Stimulated activated CD4-positive, alpha-beta T cell treated with anti-CD3 and anti-CD28 coated beads, Interleukin-1b, Interleukin-23, amount 100 ng/mL, for 24 hours (primary cell): ENCODE measurements at regions not wholly inside any gene's neighbourhood (a gene's known extent, or its start where the extent isn't known, plus 50 kb on each side); places are given as distances from the start of the nearest gene placed in this dataset.
"Not testable (repeated sequence)": the region's sequence is repeated elsewhere in the genome, so short reads cannot be mapped to it uniquely, and the experiment has no call there.

ENCODE experiments used
- DNase-seq, 4 experiments: peaks; one replicate each; pipeline ENCODE4 v3.0.0-alpha.2; 2020; ENCODE audit warnings: low read depth in 4 of 4, low spot score in 1 of 4

DNA sequence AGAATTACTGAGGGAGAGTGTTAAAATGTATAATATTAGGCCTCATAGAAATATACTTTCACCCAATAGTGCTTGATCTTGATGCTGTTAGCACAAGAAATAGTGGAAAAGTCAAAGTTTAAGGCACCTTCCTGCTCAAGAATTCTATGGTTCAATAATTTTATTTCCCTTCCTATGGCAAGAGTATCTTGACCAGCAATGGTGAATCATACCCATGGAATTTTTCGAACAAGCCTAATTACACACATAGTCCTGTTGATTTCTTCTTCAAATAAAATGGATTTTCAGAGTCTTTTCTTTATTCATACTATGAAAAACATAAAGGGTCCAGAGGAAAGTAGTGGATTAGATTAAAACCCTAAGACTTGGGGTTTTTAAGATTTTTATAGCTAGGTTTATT is 810.6 kb downstream of the CDH11 start:
- DNase-seq = no peak

GRCh38 chr16:64309398-64310110 is 812.3 kb downstream of the CDH11 start:
- no peak for DNase-seq

- no peak for DNase-seq
These were observed 813.1 kb downstream of the CDH11 start for GRCh38 chr16:64308721-64309120.

DNA sequence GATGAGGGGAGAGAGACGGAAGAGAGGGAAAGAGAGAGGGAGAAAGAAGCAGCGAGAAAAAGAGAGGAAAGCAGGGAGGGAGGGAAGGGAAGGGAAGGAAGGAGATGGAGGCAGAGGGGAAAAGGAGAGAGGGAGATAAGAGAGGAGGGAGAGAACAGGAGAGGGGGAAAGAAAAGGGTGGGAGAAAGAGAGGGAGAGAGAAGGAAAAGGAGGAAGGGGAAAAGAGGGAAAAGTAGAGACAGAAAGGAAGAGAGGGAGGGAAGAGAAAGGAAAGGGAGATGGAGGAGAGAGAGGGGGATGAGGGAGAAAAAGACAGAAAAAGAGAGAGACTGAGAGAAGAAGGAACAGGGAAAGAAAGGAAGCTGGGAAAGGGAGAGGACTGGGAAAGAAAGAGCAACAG is 814.4 kb downstream of the CDH11 start:
- DNase-seq = no peak

- no peak for DNase-seq
These were observed 816.2 kb downstream of the CDH11 start for GRCh38 chr16:64305663-64306062.

GRCh38 chr16:64304951-64305350 is 816.9 kb downstream of the CDH11 start:
- no peak for DNase-seq

GRCh38 chr16:64304396-64304795 is 817.5 kb downstream of the CDH11 start:
- DNase-seq = no peak

DNA sequence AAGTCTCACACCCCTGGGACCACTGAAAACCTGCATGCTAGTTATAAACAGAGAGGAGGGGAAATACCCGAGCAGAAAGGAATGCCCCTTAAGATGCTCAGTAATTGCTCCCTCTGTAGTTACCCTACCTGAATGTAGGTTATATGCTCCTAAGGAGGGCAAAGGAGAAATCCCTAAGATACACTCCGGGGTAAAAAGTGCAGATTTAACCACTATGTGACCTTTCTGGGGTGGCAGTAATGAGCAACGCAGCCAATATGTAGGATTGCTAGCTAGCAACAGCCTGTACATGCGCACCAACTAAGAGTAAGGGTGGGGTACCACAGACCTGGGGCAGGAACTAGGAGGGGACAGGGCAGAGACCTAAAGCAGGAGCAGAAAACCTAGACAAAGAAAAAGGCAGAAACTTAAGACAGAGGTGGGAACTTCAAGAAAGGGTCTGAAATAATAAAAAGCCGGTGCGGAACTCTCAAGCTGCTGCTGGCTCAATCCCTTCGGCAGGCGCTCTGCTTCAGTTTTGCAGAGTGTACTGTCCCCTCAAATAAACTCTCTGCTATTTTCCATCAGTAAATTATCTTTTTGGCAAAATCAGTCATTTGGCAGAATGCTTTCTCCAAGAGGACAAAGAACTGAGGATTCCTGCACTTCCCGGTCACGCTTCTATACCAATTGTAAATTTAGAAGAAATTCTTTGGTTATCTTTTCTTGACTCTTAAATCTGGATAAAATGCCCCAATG is 823.8 kb downstream of the CDH11 start:
- DNase-seq = no peak

- no peak for DNase-seq
These were observed 826.4 kb downstream of the CDH11 start for GRCh38 chr16:64295466-64295865.

DNA sequence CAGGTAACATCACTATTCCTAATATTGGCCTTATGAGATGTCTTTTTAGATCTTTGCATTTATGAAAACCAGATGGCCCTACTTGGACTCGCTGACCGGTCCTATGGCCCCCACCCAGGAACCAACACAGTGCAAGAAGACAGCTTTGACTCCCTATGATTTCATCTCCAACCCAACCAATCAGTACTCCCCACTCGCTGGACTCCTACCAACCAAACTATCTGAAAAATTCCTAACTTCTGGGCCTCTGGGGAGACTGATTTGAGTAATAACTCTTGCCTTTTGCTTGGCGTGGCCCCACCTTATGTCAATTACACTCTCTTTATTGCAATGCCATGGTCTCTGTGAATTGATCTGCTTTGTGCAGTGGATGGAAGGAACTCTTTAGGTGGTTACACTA is 828.9 kb downstream of the CDH11 start:
- DNase-seq = no peak

DNA sequence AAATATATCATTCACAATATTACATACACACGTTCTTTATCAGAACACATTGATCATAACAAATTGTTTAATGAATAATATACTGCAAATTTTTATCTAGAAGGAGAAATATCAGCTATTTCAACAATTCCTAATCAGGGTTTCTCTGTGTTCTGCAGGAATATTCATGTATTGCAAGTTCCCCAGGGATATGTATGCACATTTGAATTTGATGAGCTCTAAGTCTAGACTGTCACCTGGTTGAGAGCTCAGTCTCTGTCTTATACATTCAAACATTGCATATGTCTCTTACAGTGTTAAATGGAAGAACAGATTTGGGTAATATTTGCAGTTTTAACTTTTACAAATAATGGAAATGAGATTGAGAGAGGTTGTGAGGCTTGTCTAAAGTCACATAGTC is 829.7 kb downstream of the CDH11 start:
- no peak for DNase-seq

- no peak for DNase-seq
These were observed 831.4 kb downstream of the CDH11 start for GRCh38 chr16:64290461-64290860.

DNA sequence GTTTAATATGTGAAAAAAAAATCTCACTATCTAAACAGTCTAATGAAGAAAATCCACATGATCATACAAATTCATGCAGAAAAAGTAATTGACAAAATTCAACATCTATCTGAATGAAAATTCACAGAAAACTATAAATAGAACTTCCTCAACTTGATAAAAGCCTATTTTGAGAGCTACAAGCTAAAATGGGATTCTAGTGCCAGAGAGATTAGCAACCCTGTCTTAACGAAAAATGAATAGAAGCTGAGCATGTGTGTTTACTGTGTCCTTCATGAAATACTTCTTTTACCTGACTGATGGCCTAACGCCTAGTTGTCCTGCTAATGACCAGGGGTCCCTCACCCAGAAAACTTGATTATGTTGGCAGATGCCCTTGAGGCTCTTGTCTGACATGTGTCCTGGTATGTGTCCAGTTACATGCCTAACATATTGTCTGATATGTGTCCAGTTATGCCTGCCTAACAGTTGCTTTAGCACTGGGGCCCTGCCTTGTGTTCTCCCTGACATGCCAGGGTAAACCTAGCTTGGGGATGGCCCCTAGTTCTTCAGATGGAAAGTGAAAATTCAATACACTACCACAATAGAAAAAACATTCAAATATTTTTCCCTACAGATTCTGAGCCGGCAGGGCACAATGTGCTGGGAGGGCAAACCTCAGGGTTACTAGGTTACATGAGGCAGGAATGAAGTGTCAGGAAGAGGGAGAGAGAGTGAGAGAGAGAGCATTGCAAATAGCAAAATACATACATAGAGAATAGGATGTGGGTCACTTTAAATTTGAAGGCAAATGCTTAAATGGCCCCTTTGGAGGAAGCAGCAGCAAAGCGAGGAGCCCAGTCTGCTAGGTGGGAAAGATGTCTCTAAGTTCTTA is 834.0 kb downstream of the CDH11 start:
- DNase-seq = no peak

DNA sequence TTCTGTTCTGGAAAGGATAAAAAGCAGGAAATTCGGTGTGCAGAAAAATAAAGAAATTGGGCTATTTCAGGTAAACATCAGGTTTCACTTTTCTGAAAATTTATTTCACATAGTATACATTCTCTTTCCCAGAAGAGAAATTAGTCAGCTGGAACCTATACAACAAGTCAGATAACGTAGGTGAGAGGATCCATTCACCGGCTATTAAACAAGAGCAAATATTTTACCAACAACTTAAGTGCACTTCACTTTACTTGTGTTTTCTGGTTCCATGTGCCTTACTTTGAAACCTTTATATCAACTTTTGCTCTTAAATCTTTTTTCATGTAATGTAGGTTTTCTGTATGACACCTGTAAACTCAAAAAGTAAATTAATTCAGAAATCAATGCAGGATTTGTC is 839.7 kb downstream of the CDH11 start:
- no peak for DNase-seq

DNA sequence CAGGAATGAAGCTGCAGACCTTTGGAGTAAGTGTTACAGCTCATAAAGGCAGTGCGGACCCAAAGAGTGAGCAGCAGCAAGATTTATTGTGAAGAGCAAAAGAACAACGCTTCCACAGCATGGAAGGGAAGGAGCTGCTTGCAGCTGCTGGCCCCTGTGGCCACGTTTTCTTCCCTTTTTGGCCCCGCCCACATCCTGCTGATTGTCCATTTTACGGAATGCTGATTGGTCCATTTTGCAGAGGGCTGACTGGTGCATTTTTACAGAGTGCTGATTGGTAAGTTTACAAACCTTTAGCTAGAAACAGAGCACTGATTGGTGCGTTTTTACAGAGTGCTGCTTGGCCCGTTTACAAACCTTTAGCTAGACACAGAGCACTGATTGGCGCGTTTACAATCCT is 841.5 kb downstream of the CDH11 start:
- DNase-seq = no peak

DNA sequence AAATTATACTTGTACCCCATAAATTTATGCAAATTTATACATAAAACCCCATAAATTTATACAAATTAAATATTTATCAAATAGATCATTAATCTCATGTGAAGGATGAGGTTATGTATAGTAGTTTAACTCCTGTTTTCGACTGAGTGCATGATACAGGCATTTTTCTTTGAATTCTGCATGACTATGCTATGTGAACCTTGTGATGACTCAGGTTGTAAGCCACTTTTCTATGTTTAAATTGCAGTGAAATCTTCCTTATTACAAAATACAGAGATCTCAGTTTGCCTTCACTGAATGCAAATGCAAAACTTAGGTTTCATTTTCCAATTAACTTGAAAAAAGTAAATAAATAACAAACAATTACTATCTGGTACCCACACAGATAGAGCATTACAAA is 843.7 kb downstream of the CDH11 start:
- no peak for DNase-seq

DNA sequence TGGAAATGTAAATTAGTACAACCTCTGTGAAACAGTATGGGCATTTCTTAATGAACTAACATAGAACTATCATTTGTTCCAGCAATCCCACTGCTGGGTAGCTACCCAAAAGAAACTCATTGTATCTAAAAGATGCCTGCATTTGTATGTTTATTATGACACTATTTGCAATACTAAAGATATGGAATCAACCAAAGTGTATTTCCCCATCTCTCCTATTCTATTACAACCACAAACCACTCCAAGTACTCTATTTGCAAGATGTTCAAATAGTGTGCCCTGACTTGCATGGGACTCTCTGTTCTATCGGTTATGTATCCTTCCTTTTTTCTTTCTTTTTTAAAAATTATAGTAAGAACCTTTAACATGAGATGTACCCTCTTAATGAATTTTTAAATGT is 845.2 kb downstream of the CDH11 start:
- no peak for DNase-seq

DNA sequence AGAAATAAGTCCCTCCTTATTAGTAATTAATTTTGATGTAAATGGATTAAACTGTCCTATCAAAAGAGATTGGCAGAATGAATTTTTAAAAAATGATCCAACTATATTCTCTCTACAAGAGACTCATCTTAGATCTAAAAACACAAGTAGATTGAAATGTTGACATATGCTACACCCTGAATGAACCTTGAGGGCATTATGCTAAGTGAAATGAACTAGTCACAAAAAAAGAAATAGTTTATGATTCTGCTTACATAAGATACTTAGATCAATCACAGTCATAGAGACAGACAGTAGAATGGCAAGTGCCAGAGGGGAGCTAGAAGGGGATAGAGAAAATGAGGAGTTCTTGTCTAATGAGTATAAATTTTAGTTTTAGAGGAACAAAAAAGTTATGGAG is 849.8 kb downstream of the CDH11 start:
- no peak for DNase-seq

DNA sequence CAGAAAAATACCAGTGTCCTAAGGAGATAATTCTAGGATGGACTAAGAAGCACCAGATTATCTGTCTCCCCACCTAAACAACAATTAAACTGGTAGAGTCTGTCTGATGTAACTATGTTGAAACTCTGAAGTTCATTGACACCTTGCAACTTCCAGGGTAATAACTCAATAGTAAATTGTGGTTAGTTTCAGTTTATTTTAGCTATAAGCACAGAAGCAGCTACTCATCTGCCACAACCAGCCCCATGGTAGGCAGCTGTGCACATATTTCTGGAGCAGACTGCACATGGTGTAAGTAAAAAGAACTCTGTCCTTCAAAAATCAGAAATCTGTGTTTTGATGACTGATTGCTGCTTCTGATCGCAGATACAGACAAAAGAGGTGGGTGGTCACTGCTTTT is 852.1 kb downstream of the CDH11 start:
- no peak for DNase-seq

DNA sequence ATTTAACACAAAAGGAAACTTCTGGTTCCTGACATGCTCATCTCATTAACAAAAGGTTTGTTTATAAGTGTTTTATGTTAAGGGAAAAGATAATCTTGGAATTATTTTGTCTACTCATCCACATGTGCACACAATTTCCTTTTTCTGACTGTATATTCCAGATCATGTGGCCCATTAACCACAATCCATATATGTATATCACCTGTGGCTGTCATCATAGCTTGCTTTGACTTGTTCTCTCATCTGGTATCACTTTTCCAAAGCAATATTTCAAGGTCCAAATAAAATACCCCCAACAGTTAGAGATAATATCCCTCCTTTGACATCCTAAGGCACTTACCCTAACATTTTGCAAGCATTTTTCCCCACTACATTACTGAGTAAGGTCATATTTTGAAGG is 856.1 kb downstream of the CDH11 start:
- no peak for DNase-seq

GRCh38 chr16:64260631-64261401 is 861.0 kb downstream of the CDH11 start:
- not testable (repeated sequence) for DNase-seq
